OCI-LY7 (cell line): ENCODE measurements at regions not wholly inside any gene's neighbourhood (a gene's known extent, or its start where the extent isn't known, plus 50 kb on each side); places are given as distances from the start of the nearest gene placed in this dataset.

Experiments
- BruUV-seq: library from RNA; stranded (reverse); fragments of 400-500 nt; replicated peaks from 2 replicates; lab custom pipeline; 2021; lab: Mats Ljungman, UMichigan
- CTCF ChIA-PET: fragments of 300-600 bp; sonication (Branson Sonifier 250); formaldehyde crosslinking; loops from one replicate; lab custom pipeline; 2022; ENCODE audit warnings: antibody characterized with exemption; ENCODE audit not compliant: unreplicated experiment; lab: Charles Lee
- POLR2A ChIA-PET: fragments of 300-600 bp; sonication (Branson Sonifier 250); formaldehyde crosslinking; loops from one replicate; lab custom pipeline; 2022; ENCODE audit warnings: antibody characterized with exemption; lab: Charles Lee
- DNase-seq: peaks from one replicate; pipeline ENCODE4 v3.0.0-alpha.2; 2015; ENCODE audit warnings: low spot score
- H2AFZ ChIP-seq: fragments of 200-600 bp; sonication (generic), shearing (Covaris generic); 2 replicates; pipeline ENCODE4 v1.6.1; 2014; ENCODE audit warnings: mild to moderate bottlenecking, antibody characterized with exemption, low read length, moderate library complexity
- H3K27ac ChIP-seq: fragments of 200-600 bp; sonication (generic); 2 replicates; pipeline ENCODE4 v1.5.1; 2014; ENCODE audit warnings: mixed run types, low read depth, mild to moderate bottlenecking, moderate library complexity, low read length, inconsistent platforms; ENCODE audit not compliant: poor library complexity, severe bottlenecking
- H3K36me3 ChIP-seq: fragments of 200-600 bp; sonication (generic); 2 replicates; pipeline ENCODE4 v1.6.1; 2014; ENCODE audit warnings: mild to moderate bottlenecking, antibody characterized with exemption, low read length, moderate library complexity, mixed read lengths; ENCODE audit not compliant: insufficient read depth
- H3K4me1 ChIP-seq: fragments of 200-600 bp; sonication (generic); 2 replicates; pipeline ENCODE4 v1.5.1; 2014; ENCODE audit warnings: mild to moderate bottlenecking, low read length; ENCODE audit not compliant: insufficient read depth, poor library complexity, severe bottlenecking
- H3K4me2 ChIP-seq: fragments of 200-600 bp; sonication (generic); 2 replicates; pipeline ENCODE4 v1.6.1; 2014; ENCODE audit warnings: mild to moderate bottlenecking, low read length
- H3K4me3 ChIP-seq: fragments of 200-600 bp; sonication (generic); 2 replicates; pipeline ENCODE4 v1.5.1; 2014; ENCODE audit warnings: mild to moderate bottlenecking, low read depth, low read length; ENCODE audit not compliant: poor library complexity, severe bottlenecking
- H3K79me2 ChIP-seq: fragments of 200-600 bp; sonication (generic); 2 replicates; pipeline ENCODE4 v1.6.1; 2016; ENCODE audit warnings: low read depth, mild to moderate bottlenecking, low read length, moderate library complexity, mixed read lengths; ENCODE audit not compliant: insufficient read depth
- H3K9me2 ChIP-seq: fragments of 200-600 bp; sonication (generic); 2 replicates; pipeline ENCODE4 v1.6.1; 2016; ENCODE audit warnings: mild to moderate bottlenecking, low read length, mixed read lengths; ENCODE audit not compliant: insufficient read depth
- H3K9me3 ChIP-seq: fragments of 200-600 bp; sonication (generic); 2 replicates; pipeline ENCODE4 v1.6.1; 2014; ENCODE audit warnings: mild to moderate bottlenecking, mixed run types, low read length, mixed read lengths
- H4K20me1 ChIP-seq: fragments of 200-600 bp; sonication (generic); 2 replicates; pipeline ENCODE4 v1.6.1; 2014; ENCODE audit warnings: mild to moderate bottlenecking, antibody characterized with exemption, low read length, moderate library complexity, mixed read lengths; ENCODE audit not compliant: insufficient read depth
- CTCF ChIP-seq: fragments of 200-600 bp; sonication (generic); conservative IDR thresholded peaks from 2 replicates; pipeline ENCODE4 v1.5.1; 2014; ENCODE audit warnings: mild to moderate bottlenecking, antibody characterized with exemption, low read length, moderate library complexity, mixed read lengths
- EZH2phosphoT487 ChIP-seq: fragments of 200-600 bp; sonication (generic); IDR thresholded peaks from 2 replicates; pipeline ENCODE4 v1.6.1; 2018; ENCODE audit warnings: low read depth, borderline replicate concordance, mild to moderate bottlenecking, mixed run types, antibody characterized with exemption, low read length, moderate library complexity, mixed read lengths
- intact Hi-C: fragments of 100-400 bp; cut with micrococcal nuclease; formaldehyde crosslinking; loops from one replicate; pipeline ENCODE4 v1.10.0; 2022; ENCODE audit not compliant: unreplicated experiment

GRCh38 chr2:120565929-120566328, 169.7 kb upstream of the GLI2 start:
- DNase-seq, result no peak
- H3K4me2 ChIP-seq, result no peak overlapping the region
- H3K9me2 ChIP-seq, result no peaks in the 10 kb centered on the region
- no peaks in the 10 kb centered on the region for H3K4me1 ChIP-seq
- ChIA-PET CTCF (no interaction called here), POLR2A (no interaction called here)
- BruUV-seq, result no TSS peak
- H3K79me2 ChIP-seq, result no peaks in the 10 kb centered on the region
- H4K20me1 ChIP-seq, result no peaks in the 10 kb centered on the region
- H3K27ac ChIP-seq, result no peak overlapping the region
- H3K36me3 ChIP-seq, result no peaks in the 10 kb centered on the region
- H3K9me3 ChIP-seq, result no peaks in the 10 kb centered on the region
- no peak overlapping the region for H2AFZ ChIP-seq
- no peak overlapping the region for H3K4me3 ChIP-seq
- intact Hi-C loops, result no loop called here
- no peak for TF ChIP-seq EZH2phosphoT487
- no peak for TF ChIP-seq CTCF

GRCh38 chr2:120566331-120567035, 169.2 kb upstream of the GLI2 start:
- Histone ChIP-seq H4K20me1 (no peaks in the 10 kb centered on the region), H2AFZ (no peak overlapping the region), H3K36me3 (no peaks in the 10 kb centered on the region), H3K27ac (no peak overlapping the region), H3K4me3 (no peak overlapping the region), H3K4me2 (no peak overlapping the region), H3K4me1 (no peaks in the 10 kb centered on the region), H3K79me2 (no peaks in the 10 kb centered on the region), H3K9me3 (no peaks in the 10 kb centered on the region), H3K9me2 (no peaks in the 10 kb centered on the region)
- DNase-seq, result no peak
- POLR2A ChIA-PET, result interaction anchor here (1.1 kb wide), 1 partner anchor 15 kb away, joined by 3 read pairs; no protein-coding TSS in a partner anchor
- CTCF ChIA-PET, result no interaction called here
- BruUV-seq, result no TSS peak
- TF ChIP-seq EZH2phosphoT487 (no peak), CTCF (no peak)
- intact Hi-C loops, result no loop called here

GRCh38 chr2:120567128-120567527, 168.5 kb upstream of the GLI2 start:
- no peaks in the 10 kb centered on the region for H3K79me2 ChIP-seq
- H3K4me3 ChIP-seq, result no peak overlapping the region
- no peak overlapping the region for H2AFZ ChIP-seq
- H3K9me3 ChIP-seq, result no peaks in the 10 kb centered on the region
- intact Hi-C loops, result no loop called here
- H3K27ac ChIP-seq, result no peak overlapping the region
- no peaks in the 10 kb centered on the region for H3K4me1 ChIP-seq
- TF ChIP-seq EZH2phosphoT487 (no peak), CTCF (no peak)
- no TSS peak for BruUV-seq
- no peaks in the 10 kb centered on the region for H3K36me3 ChIP-seq
- ChIA-PET POLR2A (interaction anchor here (1.1 kb wide), 1 partner anchor 16 kb away, joined by 3 read pairs; no protein-coding TSS in a partner anchor), CTCF (no interaction called here)
- no peak overlapping the region for H3K4me2 ChIP-seq
- no peaks in the 10 kb centered on the region for H4K20me1 ChIP-seq
- DNase-seq, result no peak
- H3K9me2 ChIP-seq, result no peaks in the 10 kb centered on the region
